Left hindlimb (tissue), 1 donor: ENCODE measurements at regions not wholly inside any gene's neighbourhood (a gene's known extent, or its start where the extent isn't known, plus 50 kb on each side); places are given as distances from the start of the nearest gene placed in this dataset.
"Not testable (repeated sequence)": the region's sequence is repeated elsewhere in the genome, so short reads cannot be mapped to it uniquely, and the experiment has no call there.

Experiments used
- DNase-seq: peaks from one replicate; pipeline ENCODE4 v3.0.0-alpha.2; 2018

DNA sequence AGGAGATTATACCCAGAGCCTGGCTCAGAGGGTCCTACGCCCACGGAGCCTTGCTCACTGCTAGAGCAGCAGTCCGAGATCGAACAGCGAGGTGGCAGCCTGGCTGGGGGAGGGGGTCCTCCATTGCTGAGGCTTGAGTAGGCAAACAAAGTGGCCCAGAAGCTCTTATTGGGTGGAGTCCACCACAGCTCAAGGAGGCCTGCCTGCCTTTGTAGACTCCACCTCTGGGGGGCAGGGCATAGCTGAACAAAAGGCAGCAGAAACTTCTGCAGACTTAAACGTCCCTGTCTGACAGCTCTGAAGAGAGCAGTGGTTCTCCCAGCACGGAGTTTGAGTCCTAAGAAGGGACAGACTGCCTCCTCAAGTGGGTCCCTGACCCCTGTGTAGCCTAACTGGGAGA is 75.0 kb downstream of the TRIM27 start:
- DNase-seq, result not testable (repeated sequence)
